Astrocyte (in vitro differentiated cells and primary cell): ENCODE measurements at regions not wholly inside any gene's neighbourhood (a gene's known extent, or its start where the extent isn't known, plus 50 kb on each side); places are given as distances from the start of the nearest gene placed in this dataset.

Experiments used
- DNase-seq: peaks from one replicate; pipeline ENCODE4 v3.0.0-alpha.2; 2010; ENCODE audit warnings: low read depth
- FAIRE-seq: peaks from 2 replicates; lab custom pipeline; 2011; peaks lifted over from hg19 to GRCh38; lab: Jason Lieb, UNC
- H2AFZ ChIP-seq: 2 replicates; pipeline ENCODE4 v1.6.0; 2012; ENCODE audit warnings: low read depth, low read length, inconsistent platforms
- H3K27ac ChIP-seq: 2 replicates; pipeline ENCODE4 v1.5.1; 2011; ENCODE audit warnings: low read depth, low read length, inconsistent platforms
- H3K27me3 ChIP-seq: 2 replicates; pipeline ENCODE4 v1.6.0; 2011; ENCODE audit warnings: low read length, inconsistent platforms; ENCODE audit not compliant: insufficient read depth
- H3K36me3 ChIP-seq: 2 replicates; pipeline ENCODE4 v1.5.1; 2011; ENCODE audit warnings: low read length, inconsistent platforms; ENCODE audit not compliant: insufficient read depth
- H3K4me1 ChIP-seq: 2 replicates; pipeline ENCODE4 v1.5.1; 2011; ENCODE audit warnings: low read length, inconsistent platforms; ENCODE audit not compliant: insufficient read depth
- H3K4me2 ChIP-seq: 2 replicates; pipeline ENCODE4 v1.6.0; 2012; ENCODE audit warnings: low read length, inconsistent platforms
- H3K4me3 ChIP-seq: 2 replicates; pipeline ENCODE4 v1.5.1; 2011; ENCODE audit warnings: low read depth, mild to moderate bottlenecking, low read length, inconsistent platforms; ENCODE audit not compliant: insufficient read depth
- H3K79me2 ChIP-seq: 2 replicates; pipeline ENCODE4 v1.6.0; 2012; ENCODE audit warnings: mild to moderate bottlenecking, low read length, inconsistent platforms; ENCODE audit not compliant: insufficient read depth
- H3K9ac ChIP-seq: 2 replicates; pipeline ENCODE4 v1.6.0; 2012; ENCODE audit warnings: mild to moderate bottlenecking, low read length, inconsistent platforms
- H3K9me3 ChIP-seq: 2 replicates; pipeline ENCODE4 v1.5.1; 2012; ENCODE audit warnings: low read depth, mild to moderate bottlenecking, low read length, inconsistent platforms; ENCODE audit not compliant: insufficient read depth
- H4K20me1 ChIP-seq: 2 replicates; pipeline ENCODE4 v1.6.0; 2012; ENCODE audit warnings: low read length, inconsistent platforms; ENCODE audit not compliant: insufficient read depth
- H3K27ac Mint-ChIP-seq: one replicate; pipeline ENCODE4 v1.8.0; 2021; ENCODE audit warnings: mild to moderate bottlenecking, mixed read lengths; ENCODE audit not compliant: unreplicated experiment
- H3K27me3 Mint-ChIP-seq: one replicate; pipeline ENCODE4 v1.8.0; 2021; ENCODE audit warnings: low read depth, mixed read lengths; ENCODE audit not compliant: unreplicated experiment
- H3K36me3 Mint-ChIP-seq: one replicate; pipeline ENCODE4 v1.8.0; 2021; ENCODE audit warnings: low read depth, mixed read lengths; ENCODE audit not compliant: unreplicated experiment
- H3K4me1 Mint-ChIP-seq: one replicate; pipeline ENCODE4 v1.8.0; 2021; ENCODE audit warnings: low read depth, mixed read lengths; ENCODE audit not compliant: unreplicated experiment
- H3K4me3 Mint-ChIP-seq: one replicate; pipeline ENCODE4 v1.8.0; 2021; ENCODE audit warnings: mild to moderate bottlenecking, moderate library complexity, mixed read lengths; ENCODE audit not compliant: unreplicated experiment
- H3K9me3 Mint-ChIP-seq: one replicate; pipeline ENCODE4 v1.8.0; 2021; ENCODE audit warnings: mild to moderate bottlenecking, mixed read lengths; ENCODE audit not compliant: unreplicated experiment
- EZH2 ChIP-seq: IDR thresholded peaks from 2 replicates; pipeline ENCODE4 v1.6.1; 2012; ENCODE audit warnings: mild to moderate bottlenecking, low read length, inconsistent platforms; ENCODE audit not compliant: insufficient read depth
- TF ChIP-seq, protein P1 (sequence below): IDR thresholded peaks from 2 replicates; pipeline ENCODE4 v1.5.1; 2011; ENCODE audit warnings: low read depth, mild to moderate bottlenecking, inconsistent platforms, low read length, moderate library complexity; ENCODE audit not compliant: insufficient read depth

DNA sequence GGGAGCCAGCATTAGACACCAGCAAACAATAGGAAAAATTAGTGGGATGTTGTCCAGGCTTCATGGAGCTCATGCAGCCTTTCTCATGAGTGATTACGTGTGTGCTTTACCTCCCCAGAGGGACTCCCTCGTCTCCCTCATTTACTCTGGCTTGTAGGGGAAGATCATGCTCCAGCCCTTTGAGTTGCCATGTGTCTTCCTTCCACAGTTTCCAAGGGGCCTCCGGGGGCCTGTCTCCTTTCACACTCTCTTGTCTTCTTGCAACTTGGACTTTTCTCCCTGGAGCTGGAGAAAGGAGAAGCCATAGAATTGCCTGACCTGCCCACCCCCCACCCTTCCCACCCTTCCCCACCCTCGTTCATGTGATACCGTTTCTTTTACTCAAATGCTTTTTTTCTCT lies 98.7 kb downstream of the FAM43A start:
- H3K4me3 ChIP-seq, result no peak overlapping the region
- no peak overlapping the region for H2AFZ ChIP-seq
- H3K4me2 ChIP-seq, result no peak overlapping the region
- no peaks in the 10 kb centered on the region for H3K79me2 ChIP-seq
- no peak overlapping the region for H3K9ac ChIP-seq
- no peak for FAIRE-seq
- H3K4me1 ChIP-seq, result peaks cover 15% of the 10 kb centered on the region
- peaks cover 17% of the 10 kb centered on the region for H3K4me1 Mint-ChIP-seq
- H3K27ac Mint-ChIP-seq, result no peak overlapping the region
- peaks cover 7% of the 10 kb centered on the region for H3K36me3 Mint-ChIP-seq
- no peaks in the 10 kb centered on the region for H3K27me3 ChIP-seq
- peaks cover 11% of the 10 kb centered on the region for H3K9me3 Mint-ChIP-seq
- no peak for DNase-seq
- no peaks in the 10 kb centered on the region for H3K36me3 ChIP-seq
- no peak overlapping the region for H3K27ac ChIP-seq
- H3K27me3 Mint-ChIP-seq, result peaks cover 24% of the 10 kb centered on the region
- TF ChIP-seq, protein P1, sequence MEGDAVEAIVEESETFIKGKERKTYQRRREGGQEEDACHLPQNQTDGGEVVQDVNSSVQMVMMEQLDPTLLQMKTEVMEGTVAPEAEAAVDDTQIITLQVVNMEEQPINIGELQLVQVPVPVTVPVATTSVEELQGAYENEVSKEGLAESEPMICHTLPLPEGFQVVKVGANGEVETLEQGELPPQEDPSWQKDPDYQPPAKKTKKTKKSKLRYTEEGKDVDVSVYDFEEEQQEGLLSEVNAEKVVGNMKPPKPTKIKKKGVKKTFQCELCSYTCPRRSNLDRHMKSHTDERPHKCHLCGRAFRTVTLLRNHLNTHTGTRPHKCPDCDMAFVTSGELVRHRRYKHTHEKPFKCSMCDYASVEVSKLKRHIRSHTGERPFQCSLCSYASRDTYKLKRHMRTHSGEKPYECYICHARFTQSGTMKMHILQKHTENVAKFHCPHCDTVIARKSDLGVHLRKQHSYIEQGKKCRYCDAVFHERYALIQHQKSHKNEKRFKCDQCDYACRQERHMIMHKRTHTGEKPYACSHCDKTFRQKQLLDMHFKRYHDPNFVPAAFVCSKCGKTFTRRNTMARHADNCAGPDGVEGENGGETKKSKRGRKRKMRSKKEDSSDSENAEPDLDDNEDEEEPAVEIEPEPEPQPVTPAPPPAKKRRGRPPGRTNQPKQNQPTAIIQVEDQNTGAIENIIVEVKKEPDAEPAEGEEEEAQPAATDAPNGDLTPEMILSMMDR, result no peak
- TF ChIP-seq EZH2, result no peak
- no peak overlapping the region for H3K4me3 Mint-ChIP-seq
- no peaks in the 10 kb centered on the region for H3K9me3 ChIP-seq
- no peaks in the 10 kb centered on the region for H4K20me1 ChIP-seq

DNA sequence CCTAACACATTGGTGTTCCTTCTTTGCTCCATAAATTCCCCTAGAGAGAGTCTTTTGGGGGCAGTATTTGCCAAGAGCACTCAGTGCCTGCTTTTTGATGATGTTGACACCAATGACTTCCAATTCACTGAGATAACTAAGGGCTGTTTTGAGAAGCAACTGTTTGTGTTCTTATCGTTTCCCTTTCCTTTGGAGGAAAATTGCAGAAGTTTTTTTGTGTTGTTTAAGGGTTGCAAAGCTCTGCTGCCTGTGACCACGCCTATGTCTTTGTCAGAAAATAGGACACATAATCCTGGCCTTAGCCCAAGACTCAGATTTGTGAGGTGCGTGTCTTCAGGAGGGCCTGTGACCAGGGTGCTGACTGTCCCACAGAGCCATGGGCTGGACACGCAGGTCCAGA lies 99.6 kb downstream of the FAM43A start:
- H3K9me3 ChIP-seq, result no peaks in the 10 kb centered on the region
- FAIRE-seq, result no peak
- TF ChIP-seq, protein P1, result no peak
- no peak for TF ChIP-seq EZH2
- no peak overlapping the region for H3K4me3 ChIP-seq
- no peak overlapping the region for H3K27ac Mint-ChIP-seq
- no peak overlapping the region for H3K4me3 Mint-ChIP-seq
- H2AFZ ChIP-seq, result no peak overlapping the region
- peaks cover 3% of the 10 kb centered on the region for H3K9me3 Mint-ChIP-seq
- H3K27me3 ChIP-seq, result no peaks in the 10 kb centered on the region
- H4K20me1 ChIP-seq, result no peaks in the 10 kb centered on the region
- peaks cover 9% of the 10 kb centered on the region for H3K4me1 ChIP-seq
- H3K36me3 Mint-ChIP-seq, result peaks cover 2% of the 10 kb centered on the region
- DNase-seq, result no peak
- H3K79me2 ChIP-seq, result no peaks in the 10 kb centered on the region
- H3K4me1 Mint-ChIP-seq, result peaks cover 9% of the 10 kb centered on the region
- no peak overlapping the region for H3K4me2 ChIP-seq
- H3K36me3 ChIP-seq, result no peaks in the 10 kb centered on the region
- peaks cover 24% of the 10 kb centered on the region for H3K27me3 Mint-ChIP-seq
- no peak overlapping the region for H3K9ac ChIP-seq
- no peak overlapping the region for H3K27ac ChIP-seq

DNA sequence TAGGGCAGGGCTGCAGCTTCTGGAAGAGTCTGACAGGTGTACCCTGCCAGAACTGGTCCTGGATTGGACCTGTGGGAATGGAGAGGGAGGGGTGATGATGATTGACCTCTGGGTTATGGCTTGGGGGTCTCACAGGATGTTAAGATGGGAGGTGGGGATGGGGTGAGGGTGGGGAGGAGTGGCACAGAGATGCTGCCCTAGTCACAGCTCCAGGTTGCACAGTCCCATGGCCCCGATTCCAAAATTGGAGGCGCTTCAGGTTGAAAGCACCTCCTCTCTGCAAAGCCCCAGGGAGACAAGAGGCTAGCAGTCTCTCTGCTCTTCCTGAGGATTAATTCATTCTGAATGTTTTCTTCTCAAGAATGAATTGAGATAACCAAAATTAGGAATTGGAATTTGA lies 101.4 kb downstream of the FAM43A start:
- Mint-ChIP-seq H3K36me3 (no peaks in the 10 kb centered on the region), H3K9me3 (peaks cover 2% of the 10 kb centered on the region), H3K4me1 (peaks cover 8% of the 10 kb centered on the region), H3K4me3 (no peak overlapping the region), H3K27me3 (peaks cover 21% of the 10 kb centered on the region), H3K27ac (no peak overlapping the region)
- Histone ChIP-seq H3K79me2 (no peaks in the 10 kb centered on the region), H3K4me1 (peaks cover 9% of the 10 kb centered on the region), H3K4me3 (no peak overlapping the region), H4K20me1 (no peaks in the 10 kb centered on the region), H3K4me2 (no peak overlapping the region), H3K9me3 (no peaks in the 10 kb centered on the region), H3K9ac (no peak overlapping the region), H3K27ac (no peak overlapping the region), H2AFZ (no peak overlapping the region), H3K27me3 (no peaks in the 10 kb centered on the region), H3K36me3 (no peaks in the 10 kb centered on the region)
- TF ChIP-seq, protein P1, result no peak
- TF ChIP-seq EZH2, result no peak
- no peak for DNase-seq
- no peak for FAIRE-seq
